ENCODE measurements at regions not wholly inside any gene's neighbourhood (a gene's known extent, or its start where the extent isn't known, plus 50 kb on each side); places are given as distances from the start of the nearest gene placed in this dataset.

GRCh38 chr17:68125111-68125870 lies 89.8 kb downstream of the KPNA2 start:
- TF ChIP-seq, protein P1, sequence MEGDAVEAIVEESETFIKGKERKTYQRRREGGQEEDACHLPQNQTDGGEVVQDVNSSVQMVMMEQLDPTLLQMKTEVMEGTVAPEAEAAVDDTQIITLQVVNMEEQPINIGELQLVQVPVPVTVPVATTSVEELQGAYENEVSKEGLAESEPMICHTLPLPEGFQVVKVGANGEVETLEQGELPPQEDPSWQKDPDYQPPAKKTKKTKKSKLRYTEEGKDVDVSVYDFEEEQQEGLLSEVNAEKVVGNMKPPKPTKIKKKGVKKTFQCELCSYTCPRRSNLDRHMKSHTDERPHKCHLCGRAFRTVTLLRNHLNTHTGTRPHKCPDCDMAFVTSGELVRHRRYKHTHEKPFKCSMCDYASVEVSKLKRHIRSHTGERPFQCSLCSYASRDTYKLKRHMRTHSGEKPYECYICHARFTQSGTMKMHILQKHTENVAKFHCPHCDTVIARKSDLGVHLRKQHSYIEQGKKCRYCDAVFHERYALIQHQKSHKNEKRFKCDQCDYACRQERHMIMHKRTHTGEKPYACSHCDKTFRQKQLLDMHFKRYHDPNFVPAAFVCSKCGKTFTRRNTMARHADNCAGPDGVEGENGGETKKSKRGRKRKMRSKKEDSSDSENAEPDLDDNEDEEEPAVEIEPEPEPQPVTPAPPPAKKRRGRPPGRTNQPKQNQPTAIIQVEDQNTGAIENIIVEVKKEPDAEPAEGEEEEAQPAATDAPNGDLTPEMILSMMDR (IDR thresholded peaks at IDR 0.05; ENCODE audit: low read depth, low read length, poor library complexity, severe bottlenecking): no peak
- Histone ChIP-seq H3K4me2 (ENCODE audit: low read length) (no peak overlapping the region), H4K20me1 (ENCODE audit: control insufficient read depth, insufficient read depth, low read depth, low read length) (no peaks in the 10 kb centered on the region), H3K9me3 (ENCODE audit: control insufficient read depth, insufficient read depth, low read length) (no peaks in the 10 kb centered on the region), H3K36me3 (ENCODE audit: control insufficient read depth, low read length) (no peaks in the 10 kb centered on the region; the same call in 1 of the 2 replicates), H3K9me2 (replicated peaks; ENCODE audit: control insufficient read depth, low read length) (no peaks in the 10 kb centered on the region), H3K4me1 (ENCODE audit: control insufficient read depth, low read length) (no peaks in the 10 kb centered on the region), H3K79me2 (ENCODE audit: control insufficient read depth, low read length) (no peaks in the 10 kb centered on the region), H3K27ac (ENCODE audit: low read depth, low read length) (no peak overlapping the region), H3K4me3 (ENCODE audit: low read length) (no peak overlapping the region), H3K27me3 (ENCODE audit: control insufficient read depth, low read length) (no peaks in the 10 kb centered on the region), H3F3A (ENCODE audit: control insufficient read depth, insufficient read depth) (no peaks in the 10 kb centered on the region)

GRCh38 chr17:68127914-68128313 lies 92.4 kb downstream of the KPNA2 start:
- no peaks in the 10 kb centered on the region for H3K79me2 ChIP-seq (ENCODE audit: control insufficient read depth, low read length)
- no peaks in the 10 kb centered on the region for H3K9me2 ChIP-seq (replicated peaks; ENCODE audit: control insufficient read depth, low read length)
- no peak overlapping the region for H3K4me2 ChIP-seq (ENCODE audit: low read length)
- no peaks in the 10 kb centered on the region; the same call in 1 of the 2 replicates for H3K36me3 ChIP-seq (ENCODE audit: control insufficient read depth, low read length)
- no peaks in the 10 kb centered on the region for H3K27me3 ChIP-seq (ENCODE audit: control insufficient read depth, low read length)
- H3K27ac ChIP-seq (ENCODE audit: low read depth, low read length): no peak overlapping the region
- no peaks in the 10 kb centered on the region for H3F3A ChIP-seq (ENCODE audit: control insufficient read depth, insufficient read depth)
- H4K20me1 ChIP-seq (ENCODE audit: control insufficient read depth, insufficient read depth, low read depth, low read length): no peaks in the 10 kb centered on the region
- no peak overlapping the region for H3K4me3 ChIP-seq (ENCODE audit: low read length)
- TF ChIP-seq, protein P1 (IDR thresholded peaks at IDR 0.05; ENCODE audit: low read depth, low read length, poor library complexity, severe bottlenecking): no peak
- TF ChIP-seq EZH2phosphoT487 (IDR thresholded peaks at IDR 0.05; ENCODE audit: borderline replicate concordance, low read length): no peak
- no peaks in the 10 kb centered on the region for H3K4me1 ChIP-seq (ENCODE audit: control insufficient read depth, low read length)
- no peaks in the 10 kb centered on the region for H3K9me3 ChIP-seq (ENCODE audit: control insufficient read depth, insufficient read depth, low read length)

DNA sequence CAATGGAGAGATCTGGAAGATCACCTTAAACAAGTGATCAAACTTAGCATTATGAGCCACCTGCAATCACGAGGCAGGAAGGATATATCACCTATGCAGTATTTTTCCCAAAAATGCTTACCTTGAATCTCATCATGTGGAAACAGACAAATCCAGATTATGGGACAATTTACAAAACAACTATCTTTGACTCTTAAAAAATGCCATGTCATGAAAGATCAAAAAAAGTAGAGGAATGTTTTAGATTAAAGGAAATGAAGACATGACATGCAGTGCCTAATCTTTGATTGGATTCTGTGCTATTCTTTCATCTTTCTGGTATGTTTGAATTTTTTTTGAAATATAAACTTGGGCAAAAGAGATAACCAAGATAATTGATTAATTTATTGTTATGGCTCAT lies 95.9 kb downstream of the KPNA2 start:
- Histone ChIP-seq H3K36me3 (ENCODE audit: control insufficient read depth, low read length) (no peaks in the 10 kb centered on the region; the same call in 1 of the 2 replicates), H3K4me3 (ENCODE audit: low read length) (no peak overlapping the region), H3K4me2 (ENCODE audit: low read length) (no peak overlapping the region), H3K9me2 (replicated peaks; ENCODE audit: control insufficient read depth, low read length) (no peaks in the 10 kb centered on the region), H3K27ac (ENCODE audit: low read depth, low read length) (no peak overlapping the region), H3K79me2 (ENCODE audit: control insufficient read depth, low read length) (no peaks in the 10 kb centered on the region), H3K27me3 (ENCODE audit: control insufficient read depth, low read length) (no peaks in the 10 kb centered on the region), H4K20me1 (ENCODE audit: control insufficient read depth, insufficient read depth, low read depth, low read length) (no peaks in the 10 kb centered on the region), H3K9me3 (ENCODE audit: control insufficient read depth, insufficient read depth, low read length) (no peaks in the 10 kb centered on the region), H3F3A (ENCODE audit: control insufficient read depth, insufficient read depth) (no peaks in the 10 kb centered on the region), H3K4me1 (ENCODE audit: control insufficient read depth, low read length) (no peaks in the 10 kb centered on the region)
- no peak for TF ChIP-seq EZH2phosphoT487 (IDR thresholded peaks at IDR 0.05; ENCODE audit: borderline replicate concordance, low read length)
- TF ChIP-seq, protein P1 (IDR thresholded peaks at IDR 0.05; ENCODE audit: low read depth, low read length, poor library complexity, severe bottlenecking): no peak

All from DOHH2 (cell line).